Activated CD4-positive, alpha-beta T cell treated with anti-CD3 and anti-CD28 coated beads for 48 hours (primary cell): ENCODE measurements at regions not wholly inside any gene's neighbourhood (a gene's known extent, or its start where the extent isn't known, plus 50 kb on each side); places are given as distances from the start of the nearest gene placed in this dataset.
A peak's percentile ranks its signal among the peaks of the same experiment; 100 is the strongest.

Experiments
- DNase-seq: peaks from one replicate; pipeline ENCODE4 v3.0.0-alpha.2; 2020

DNA sequence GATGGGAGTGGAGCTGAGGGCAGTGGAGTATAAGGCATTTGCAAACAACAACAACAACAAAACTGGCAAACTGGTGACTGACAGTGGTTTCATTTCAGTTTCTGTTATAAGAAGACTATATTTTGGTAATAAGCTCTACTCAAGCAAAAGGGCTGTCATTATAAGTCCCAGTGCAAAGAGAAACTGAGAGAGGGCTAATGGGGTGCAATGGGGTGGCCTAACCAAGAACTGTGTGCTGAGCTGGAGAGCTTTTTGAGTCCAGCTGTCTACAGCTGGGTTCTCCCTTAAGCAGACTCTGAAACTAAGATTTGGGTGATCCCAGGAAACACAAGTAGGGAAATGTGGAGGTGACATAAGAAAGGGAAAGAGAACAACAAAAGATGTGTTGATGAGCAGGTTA is 439.3 kb downstream of the ADRA2A start:
- no peak for DNase-seq

DNA sequence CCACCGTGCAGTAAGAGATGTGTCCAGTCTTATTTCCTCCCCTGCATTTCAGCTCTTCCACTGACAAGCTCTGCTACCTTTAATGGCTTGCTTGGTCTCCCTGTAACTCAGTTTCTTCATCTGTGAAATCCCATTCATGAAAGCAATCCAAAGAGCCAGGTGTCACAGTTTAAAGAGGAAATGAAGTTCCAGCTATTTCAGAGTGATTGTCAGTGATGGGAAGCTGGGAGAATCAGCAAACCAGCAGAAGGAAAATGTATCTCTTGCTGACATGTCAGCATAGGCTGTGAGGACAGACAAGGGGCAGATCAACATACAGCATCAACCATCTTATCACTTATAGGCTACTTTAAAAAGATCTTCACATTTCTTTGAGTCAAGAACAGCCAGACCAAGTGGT is 445.3 kb downstream of the ADRA2A start:
- no peak for DNase-seq

DNA sequence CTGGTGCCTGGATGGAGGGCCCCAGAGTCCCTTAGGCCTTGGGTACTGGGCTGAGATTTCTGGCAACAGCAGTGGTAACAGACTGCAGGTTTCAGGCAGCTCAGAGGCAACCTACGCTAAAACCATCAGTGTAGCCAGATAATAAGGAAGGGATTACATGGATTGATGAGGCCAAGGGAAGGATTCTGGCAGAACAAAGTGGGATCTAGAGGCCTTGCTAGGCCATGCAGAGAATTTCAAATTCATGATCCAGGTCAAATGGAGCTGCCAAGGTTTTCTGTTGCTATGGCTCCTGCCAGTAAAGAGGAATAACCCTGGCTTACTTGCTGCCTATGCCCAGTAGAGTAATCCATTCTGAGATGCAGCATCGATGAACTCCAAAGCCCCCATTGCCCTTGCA is 445.7 kb downstream of the ADRA2A start:
- no peak for DNase-seq

DNA sequence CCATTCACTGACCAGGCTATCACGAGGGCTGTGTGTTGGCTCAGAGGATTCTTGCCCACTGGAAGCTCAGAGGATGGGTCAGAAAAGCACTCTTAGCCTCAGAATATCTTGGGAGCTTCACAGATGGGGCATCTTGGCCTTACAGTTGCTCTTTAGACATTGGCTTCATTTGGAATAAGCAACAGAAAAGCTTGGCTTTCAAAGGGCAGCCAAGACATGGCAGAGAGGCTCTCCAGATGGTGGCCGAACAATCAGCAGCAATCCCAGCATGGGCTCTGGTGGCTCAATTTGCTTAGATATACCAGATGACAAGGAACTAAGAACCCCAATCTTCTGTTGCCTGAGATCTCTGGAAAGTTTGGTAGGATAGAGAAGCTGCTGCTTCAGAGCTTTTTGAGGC is 446.2 kb downstream of the ADRA2A start:
- no peak for DNase-seq

DNA sequence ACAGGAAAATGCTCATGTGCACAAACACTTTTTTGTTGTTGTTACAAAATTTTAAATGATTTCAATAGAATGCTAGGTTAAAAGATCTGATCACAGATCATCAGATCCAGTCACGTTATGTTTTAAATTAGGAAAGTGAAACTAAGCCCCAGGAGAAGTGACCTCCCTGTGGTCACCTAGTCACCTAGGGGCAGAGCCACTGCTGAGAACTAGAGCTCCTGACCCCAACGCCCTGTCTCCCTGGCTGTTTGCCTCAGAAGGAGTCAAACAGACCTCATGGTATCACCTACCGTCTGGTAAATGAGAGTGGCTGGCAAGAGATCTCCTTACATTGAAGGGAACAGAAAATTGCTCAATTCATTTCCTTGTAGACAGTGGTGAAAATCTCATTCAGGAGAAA is 447.3 kb downstream of the ADRA2A start:
- no peak for DNase-seq

DNA sequence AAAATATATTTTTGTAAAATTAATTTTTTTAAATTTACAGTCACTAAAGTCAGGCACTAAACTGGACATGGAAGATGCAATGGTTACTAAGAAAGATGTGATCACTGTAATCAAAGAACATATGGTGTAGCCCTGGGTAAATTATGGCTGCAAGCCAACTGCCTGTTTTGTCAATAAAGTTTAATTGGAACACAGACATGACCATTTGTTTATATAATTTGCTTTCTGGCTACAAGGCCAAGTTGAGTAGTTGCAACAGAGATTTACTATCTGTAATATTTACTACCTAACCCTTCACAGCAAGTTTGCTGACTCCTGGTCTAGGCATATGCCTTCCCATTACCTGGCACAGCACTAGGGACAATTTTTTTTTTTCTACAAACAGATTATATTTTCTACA is 448.9 kb downstream of the ADRA2A start:
- no peak for DNase-seq

DNA sequence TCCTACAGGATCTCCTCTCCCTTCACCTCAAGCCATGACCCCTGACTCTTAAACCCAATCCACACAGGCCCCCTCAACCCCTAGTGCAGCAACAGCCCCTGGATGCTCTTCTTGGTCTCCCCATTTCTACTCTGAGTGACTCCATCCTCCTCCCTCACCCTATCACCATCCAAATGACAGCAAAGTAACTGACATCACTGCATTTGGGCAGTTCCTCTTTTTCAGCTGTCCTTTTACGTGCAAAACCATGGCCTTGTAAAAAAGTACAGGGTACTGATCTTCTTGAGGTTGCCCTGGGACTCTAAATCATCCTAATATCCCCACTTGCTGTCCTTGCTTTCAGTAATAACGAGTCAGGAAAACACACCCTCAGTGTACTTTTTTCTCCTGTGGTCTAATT is 454.9 kb downstream of the ADRA2A start:
- DNase-seq: no peak

DNA sequence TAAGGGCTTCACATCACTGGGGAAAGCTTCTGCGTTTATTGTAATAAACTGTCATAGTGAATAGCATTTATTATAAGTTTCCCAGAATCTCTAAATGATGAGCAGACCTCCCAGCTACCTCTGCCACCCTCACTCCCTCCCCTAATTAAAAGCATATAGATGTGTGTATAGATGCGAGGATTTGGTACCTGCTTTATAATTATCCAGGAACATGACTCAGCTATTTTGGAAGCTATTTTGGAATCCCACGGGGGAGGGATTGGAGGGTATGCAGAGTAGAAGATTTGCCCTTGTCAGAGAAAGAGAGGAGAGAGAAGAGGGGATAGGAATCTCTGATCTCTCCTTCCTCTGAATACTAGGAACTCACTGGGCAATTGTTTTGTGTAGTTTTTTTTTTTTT is 455.3 kb downstream of the ADRA2A start:
- no peak for DNase-seq

DNA sequence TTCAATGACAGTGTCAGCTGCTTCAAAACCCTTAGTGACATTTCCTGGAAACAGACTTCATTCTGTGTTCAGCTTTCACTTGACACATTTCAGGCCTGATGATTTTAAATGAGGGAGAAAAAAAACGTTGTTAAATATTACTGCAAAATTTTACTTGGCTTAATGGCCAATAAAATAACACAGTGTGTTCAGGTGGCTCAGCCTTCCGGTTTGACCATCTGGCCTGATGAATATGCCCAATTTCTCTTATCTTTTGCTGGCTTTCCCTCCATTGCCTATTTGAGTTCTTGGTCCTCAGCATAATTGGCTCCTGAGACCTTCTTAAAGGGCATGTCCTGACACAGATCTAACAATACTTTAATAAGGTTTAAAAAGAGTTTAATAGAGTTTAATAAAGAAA is 462.4 kb downstream of the ADRA2A start:
- DNase-seq: no peak

DNA sequence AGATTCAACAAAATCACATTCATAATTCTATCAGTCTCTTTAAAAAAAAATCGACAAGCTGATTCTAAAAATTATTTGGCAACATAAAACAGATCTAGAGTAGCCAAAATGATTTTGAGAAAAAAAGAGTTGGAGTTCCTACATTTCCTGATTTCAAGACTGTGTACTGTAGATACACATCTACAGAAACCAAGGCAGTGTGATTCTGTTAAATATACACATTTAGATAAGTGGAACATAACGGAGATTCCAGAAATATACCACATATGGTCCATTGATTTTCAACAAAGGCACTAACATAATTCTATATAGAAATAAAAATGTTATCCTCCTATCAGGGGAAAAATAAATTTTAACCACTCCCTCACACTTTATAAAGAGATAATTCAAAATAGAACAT is 467.0 kb downstream of the ADRA2A start:
- DNase-seq: no peak

DNA sequence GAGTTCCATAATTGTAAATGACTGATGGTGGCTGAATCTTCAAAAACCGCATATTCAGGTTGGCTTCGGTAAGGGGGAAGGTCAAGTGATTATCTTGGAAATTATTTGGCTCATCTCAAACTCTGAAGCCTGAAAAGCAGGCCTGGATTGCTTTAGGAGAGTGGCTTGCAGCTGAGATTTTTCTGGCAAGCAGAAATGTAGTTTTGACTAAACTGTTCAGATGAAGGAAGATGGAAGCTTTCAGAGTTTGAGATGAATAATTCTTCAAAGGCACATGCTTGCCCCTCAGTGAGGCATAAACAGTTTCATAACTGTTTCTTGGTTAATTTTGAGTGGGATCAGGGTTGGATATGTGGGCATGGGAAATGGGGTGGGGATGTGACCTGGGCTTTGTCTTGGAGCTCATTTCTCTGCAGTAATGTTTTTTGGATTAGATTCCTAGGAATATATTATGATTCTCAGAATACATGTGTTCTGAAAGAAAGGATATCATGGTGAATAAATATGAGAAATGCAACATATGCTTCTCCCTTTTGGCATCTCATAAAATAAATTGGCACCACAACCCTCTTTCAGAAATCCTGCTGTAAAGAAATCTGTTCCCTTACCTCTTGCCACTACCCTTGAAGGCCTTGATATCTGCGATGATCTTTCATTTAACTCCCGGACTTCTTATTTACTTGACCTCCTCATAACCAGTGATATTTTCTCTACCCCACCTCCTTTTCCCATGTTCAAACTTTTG is 469.2 kb downstream of the ADRA2A start:
- no peak for DNase-seq

DNA sequence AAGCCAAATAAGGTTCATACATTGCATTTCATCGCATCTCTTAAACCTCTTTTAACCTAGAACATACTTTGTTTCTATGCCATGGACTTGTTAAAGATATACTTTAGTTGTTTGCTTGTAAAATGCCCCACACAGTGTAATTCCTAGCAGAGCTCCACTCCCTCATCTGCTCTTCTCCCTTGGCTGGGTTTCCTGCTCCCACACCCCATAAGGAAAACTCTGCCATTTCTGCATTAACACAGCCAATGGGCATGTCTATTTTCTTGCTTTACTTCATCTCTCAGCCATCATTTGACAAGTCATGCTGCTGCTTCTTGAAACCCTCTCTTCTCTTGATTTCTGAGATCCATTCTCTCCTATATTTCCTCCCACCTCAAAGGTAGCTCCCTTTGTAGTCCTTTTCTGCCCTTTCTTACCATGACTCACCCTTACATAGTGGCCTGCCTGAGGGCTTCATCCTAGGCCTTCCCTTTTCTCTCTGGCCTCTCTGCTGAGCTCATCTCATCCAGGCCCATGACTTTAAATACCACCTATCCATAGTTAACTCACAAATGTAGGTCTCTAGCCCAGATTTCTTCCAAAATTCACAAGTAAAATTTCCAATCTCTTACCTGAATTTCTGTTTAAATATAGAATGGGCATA is 471.4 kb downstream of the ADRA2A start:
- DNase-seq: no peak

DNA sequence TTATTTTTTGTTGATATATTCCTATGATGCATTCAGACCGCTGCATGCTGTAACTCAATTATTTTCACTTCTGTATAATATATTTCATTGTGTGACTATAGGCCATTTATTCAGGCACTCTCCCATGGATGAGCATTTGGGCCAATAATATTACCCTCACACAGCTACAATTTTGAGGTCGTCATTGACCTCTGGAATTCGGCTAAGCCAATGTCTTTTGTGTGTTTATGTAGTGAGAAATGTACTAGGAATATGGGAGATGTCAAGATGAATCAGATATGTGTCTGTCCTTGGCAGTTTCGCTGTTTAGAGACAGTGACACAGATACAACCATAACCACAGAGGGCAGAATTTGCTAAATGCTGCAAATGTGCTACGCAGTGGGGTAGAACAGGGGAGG is 474.2 kb downstream of the ADRA2A start:
- no peak for DNase-seq

DNA sequence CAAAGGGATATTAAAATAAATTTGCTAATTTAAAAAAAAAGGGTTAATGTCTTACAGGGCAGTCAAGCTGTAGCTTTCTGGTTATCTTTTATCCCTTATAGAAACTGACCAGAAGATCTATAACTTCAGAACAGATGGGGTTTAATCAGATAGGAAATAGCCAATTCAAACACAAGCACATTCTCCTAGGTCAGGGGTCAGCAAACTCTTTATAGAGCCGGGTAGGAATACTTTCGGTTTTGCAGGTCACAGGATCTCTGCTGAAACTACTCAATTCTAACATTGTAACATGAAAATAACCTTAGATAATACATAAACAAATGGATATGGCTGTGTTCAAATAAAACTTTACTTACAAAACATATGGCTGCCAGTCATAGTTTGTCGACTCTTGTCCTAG is 479.8 kb downstream of the ADRA2A start:
- no peak for DNase-seq

DNA sequence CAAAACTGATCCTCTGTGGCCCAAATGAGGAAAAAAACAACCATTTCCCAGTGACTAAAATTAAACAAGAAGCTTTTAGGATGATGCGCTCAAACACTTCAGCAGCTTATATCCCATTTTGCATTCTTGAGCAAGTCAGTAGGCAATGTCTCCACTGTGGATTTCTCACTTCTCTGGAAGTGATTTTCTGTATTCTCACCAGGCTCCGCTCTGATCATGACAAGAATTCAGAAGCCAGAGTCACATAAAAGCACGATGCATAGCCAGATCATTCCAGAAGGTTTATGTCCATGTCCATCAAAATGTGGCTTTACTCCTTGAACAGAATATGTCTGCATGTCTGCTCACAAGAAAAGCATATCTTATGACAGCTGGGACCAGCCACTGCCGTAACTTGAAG is 481.4 kb downstream of the ADRA2A start:
- no peak for DNase-seq

DNA sequence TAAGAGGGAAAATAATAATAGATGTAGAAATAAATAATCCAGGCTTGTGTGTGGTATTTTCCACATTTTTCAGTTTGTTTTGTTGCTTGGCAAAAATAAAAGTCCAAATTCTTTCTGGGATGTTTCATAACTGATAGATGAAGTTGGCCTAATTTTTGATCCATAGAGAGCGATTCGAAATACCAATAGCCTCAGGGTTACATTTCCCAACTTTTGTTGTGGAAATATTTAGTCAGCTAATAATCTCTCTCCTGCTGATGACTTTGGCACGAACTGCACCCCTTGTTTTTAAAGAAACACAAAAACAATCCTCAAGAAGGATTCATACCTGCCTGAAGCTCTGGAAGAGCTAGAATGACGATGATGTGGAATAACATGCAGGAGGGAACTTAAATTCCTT is 483.2 kb downstream of the ADRA2A start:
- DNase-seq: no peak

DNA sequence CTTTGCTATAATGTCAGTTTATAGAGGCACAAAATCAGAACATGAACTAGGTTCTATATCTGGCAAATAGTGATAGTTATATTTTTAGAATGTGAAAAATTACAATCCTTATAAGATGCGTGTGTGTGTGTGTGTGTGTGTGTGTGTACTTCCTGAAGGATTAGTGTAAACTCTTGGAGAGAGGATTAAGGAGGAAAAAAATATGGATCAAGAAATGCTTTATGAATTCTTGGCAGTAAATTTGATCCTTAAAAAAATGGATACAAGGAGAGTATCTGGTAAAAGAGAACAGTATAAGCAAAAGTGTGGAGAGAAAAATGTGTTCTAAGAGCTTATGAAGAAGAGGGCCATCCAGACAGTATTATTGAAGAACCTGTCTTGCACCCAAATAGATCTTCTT is 484.3 kb downstream of the ADRA2A start:
- DNase-seq: no peak

DNA sequence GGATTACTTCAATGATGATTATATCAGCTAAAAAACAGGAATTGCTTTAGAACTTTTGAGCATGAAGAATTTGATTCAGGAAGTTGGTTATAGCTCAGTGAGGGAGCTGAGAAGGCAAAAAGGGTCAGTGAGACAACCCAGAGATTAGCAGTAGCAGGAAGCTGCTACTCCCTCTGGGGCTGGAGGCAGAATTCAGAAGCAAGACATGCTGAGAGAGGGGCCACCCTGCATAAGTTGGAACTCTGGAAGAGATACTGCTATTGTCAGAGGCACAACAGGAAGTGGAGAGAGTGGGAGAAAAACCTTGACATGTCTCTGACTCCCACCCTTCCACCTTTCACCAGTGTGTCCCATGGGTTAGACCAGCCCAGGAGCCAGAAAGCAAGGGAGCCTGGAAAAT is 488.7 kb downstream of the ADRA2A start:
- no peak for DNase-seq

DNA sequence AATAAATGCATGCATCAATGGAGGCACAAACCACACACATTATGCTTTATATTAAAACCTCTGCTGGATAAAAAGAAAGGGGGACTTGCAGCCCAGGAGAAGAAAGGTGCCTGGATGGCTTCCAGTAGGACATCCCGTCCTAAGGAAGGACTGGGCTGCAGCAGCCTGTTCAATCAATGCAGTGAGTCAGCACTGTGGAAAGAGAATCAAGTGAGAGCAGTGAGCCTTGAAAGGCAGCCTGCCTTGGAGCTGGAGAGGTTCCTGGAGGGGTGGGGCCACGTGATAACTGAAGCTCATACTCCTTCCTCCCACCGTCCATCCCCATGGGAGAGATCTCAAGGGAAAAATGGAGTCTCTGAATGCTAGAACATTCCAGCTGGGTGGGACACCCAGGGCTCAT is 501.2 kb downstream of the ADRA2A start:
- no peak for DNase-seq

DNA sequence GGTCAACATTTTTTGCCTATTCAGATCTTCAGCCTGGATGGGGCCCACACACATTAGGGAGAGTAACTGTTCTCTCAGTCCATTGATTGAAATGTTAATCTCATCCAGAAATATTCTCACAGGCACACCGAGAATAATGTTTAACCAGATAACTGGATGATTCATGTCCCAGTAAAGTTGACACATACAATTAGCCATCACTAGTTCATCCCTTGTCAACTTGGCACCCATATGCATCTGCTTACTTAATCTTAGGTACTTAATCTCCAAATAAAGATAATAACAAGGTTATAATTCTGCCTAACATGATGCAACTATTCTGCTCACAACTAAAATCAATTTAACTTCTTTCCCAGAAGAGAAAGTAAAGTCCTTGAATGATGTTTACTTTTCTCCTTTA is 502.6 kb downstream of the ADRA2A start:
- DNase-seq: no peak

DNA sequence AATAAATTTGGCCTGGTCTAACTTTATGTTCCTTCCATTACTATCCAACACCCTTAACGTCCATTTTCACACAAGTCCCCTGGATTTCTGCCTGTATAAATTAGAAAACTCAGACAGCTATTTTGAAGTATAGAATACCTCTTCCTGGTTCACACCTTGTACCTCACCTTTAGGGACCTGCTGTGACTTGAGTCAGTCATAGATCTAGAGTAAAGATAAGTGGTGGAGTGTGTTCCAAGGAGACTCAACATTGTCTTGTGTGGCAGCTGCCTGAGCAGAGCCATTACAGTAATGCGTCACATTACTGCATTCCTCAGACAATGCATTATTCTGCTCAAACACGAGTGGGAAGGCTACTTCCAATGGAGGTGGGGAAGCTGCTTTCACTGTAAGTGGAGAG is 513.9 kb downstream of the ADRA2A start:
- no peak for DNase-seq

DNA sequence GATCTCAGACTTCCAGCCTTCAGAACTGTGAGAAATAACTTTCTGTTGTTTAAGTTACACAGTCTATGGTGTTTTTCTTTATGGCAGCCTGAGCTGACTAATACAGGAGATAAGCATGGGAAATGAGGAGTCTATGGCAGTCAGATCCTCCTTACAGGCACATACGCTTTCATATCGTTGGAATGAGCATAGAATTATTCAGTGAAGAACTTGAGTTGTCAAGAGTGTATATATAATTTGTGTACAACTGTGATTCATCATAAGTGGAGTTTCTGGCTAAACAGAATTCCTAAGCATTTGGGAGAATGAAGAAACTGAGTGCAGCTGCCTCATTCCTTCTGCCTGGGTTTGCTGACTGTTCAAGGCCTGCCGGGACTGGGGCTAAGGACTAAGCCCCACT is 516.7 kb downstream of the ADRA2A start:
- no peak for DNase-seq

DNA sequence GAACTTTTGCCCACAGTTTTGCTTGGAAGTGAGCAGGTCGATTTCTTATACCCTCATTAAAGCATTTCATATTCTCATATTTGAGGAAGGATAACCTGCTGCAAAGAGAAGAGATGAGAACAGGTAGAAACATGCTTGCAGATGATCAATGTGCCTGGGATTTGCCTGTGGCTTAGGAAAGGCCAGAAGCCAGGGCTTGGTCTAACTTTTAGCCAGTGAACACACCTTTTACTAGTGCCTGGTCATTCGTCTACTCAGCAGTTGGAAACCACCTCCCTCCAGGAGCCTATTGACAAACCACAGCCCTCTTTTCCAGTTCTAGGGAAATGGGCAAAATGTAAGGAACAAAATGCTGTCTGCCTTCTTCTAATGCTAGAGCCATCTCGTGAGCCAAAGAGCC is 518.3 kb downstream of the ADRA2A start:
- DNase-seq: no peak

DNA sequence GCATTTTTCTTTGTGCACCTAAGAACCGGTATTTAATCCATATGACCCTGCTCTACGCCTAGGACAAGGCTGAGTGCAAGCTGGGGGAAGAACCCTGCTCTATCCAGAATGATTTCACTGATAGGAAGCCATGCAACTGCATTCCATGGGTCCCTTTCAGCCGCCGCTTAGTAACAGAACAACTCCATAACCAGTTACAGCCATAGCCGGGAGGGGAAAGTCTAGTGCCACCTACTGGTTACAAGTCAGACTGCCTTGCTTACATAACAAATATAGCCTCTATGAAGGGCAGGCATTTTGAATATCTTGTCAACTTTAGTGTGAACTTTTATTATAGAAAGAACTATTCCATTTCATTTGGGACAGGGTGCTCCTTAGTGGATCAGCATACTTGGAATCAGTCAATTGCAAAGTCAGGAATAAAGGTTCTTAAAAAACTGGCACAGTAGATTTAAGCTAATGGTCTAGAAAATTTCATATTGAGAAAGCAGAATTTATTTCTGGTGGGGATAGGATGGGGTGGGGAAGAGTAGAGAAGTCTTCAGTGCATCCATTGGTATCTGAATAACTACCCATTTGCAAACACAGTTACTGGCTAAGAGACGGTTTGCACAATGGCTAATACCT is 521.7 kb downstream of the ADRA2A start:
- DNase-seq: peak; percentile 52

DNA sequence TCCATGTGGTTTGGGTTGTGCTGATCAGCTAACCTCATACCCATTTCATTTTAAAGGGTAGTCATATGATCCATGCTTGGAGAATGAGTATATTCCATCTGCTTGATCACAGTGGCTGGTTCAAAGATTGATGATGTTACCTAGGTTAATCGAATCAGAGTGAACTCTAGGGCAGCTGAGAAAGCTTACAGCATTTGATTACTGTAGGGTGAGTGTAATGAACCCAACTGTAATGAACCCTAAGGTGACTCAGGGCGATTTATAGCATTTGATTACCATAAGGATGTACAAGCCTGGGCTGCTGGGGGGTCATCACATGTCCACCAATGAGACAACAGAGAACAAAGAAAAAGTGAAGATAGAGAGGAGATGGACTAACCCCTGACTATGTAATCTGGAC is 523.1 kb downstream of the ADRA2A start:
- DNase-seq: no peak
